T-helper 9 cell (primary cell): ENCODE measurements at regions not wholly inside any gene's neighbourhood (a gene's known extent, or its start where the extent isn't known, plus 50 kb on each side); places are given as distances from the start of the nearest gene placed in this dataset.

Source experiments
- DNase-seq: peaks from one replicate; pipeline ENCODE4 v3.0.0-alpha.2; 2020

GRCh38 chr2:19807866-19808265, 93.9 kb downstream of the TTC32 start:
- DNase-seq: no peak

DNA sequence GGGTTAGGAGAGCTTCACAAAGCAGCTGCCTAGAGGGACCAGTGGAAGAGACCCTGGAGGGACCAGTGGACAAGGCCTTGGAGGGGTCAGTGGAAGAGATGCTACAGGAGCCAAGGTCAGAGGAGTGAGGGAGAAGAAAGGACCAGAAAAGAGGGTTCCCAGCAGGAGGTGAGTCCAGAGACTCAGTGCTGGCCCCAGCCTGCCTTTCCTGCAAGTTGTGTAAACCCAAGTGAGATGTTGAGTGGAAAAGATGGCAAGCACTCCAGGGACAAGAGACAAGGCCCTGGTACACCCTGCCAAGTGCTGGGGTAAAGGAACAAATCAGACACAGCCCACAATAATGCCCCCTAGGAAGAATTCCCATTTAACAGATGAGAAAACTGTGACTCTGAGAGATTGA, 94.4 kb downstream of the TTC32 start:
- DNase-seq: no peak

- no peak for DNase-seq
These were observed 95.2 kb downstream of the TTC32 start for GRCh38 chr2:19806591-19806990.

DNA sequence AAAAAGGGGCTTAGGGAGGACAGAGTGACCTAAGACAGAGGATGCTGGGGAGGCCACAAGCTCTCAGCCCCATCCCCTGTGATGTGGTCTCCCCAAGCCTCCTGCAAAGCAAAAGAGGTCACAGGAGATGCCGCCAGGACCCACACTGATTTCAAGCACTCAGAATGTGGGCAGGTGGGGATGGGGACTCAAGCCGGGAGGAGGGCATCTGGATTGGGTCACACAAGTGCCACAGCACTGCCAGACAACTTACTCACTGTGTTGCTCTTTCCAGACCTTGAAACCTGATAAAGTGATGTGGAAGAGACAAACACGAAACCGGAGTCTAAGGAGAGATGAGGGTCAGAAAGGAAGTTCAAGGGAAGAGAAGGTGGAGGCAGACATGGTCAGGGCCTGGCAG, 95.7 kb downstream of the TTC32 start:
- no peak for DNase-seq

DNA sequence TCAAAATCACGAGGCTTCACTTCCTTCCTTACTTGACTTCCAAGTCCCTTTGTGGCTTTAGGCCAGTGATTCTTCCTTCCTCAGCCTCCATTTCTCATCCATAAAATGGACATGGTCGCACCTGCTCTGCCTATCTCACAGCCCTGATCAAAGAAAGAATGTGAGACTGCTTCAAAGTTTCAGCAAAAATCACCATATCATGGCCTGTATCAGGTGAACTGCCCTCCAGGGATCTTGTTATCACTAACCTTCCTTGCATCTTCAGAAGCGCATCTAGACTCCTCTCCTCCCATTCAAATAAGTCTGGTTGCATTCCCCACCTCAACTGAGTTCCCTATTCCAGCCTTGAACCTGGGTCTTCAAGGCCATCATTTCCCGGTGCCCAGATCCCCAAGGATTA, 96.5 kb downstream of the TTC32 start:
- DNase-seq: no peak

DNA sequence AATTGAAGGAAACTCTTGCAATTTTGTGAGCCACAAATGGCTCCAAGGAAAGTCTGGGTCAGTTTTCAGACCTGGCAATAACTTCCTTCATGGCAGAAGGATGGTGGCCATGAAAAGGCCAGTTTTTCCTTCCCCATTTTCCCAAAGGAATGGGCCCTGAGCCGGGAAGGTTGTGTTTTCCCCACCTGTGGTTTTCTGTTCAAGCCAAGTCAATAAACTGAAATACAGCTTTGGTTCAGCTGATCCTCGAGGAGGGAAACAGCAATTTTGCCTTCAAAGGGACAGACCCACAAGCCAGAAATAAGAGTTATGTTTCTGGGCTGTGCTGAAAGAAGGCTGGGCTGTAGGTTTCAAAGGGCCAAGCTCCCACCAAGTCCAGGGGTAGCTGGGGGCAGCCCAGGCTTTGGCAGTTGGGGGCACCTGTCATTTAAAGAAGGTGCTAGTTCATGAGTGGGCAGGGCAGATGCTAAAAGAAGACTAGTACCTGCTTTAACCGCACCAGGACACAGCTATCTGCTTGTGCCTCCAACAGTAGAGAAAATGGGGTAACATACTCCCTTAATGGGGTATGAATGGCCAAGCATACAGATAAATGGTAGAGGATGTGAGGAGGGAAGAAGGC, 97.0 kb downstream of the TTC32 start:
- DNase-seq: no peak

DNA sequence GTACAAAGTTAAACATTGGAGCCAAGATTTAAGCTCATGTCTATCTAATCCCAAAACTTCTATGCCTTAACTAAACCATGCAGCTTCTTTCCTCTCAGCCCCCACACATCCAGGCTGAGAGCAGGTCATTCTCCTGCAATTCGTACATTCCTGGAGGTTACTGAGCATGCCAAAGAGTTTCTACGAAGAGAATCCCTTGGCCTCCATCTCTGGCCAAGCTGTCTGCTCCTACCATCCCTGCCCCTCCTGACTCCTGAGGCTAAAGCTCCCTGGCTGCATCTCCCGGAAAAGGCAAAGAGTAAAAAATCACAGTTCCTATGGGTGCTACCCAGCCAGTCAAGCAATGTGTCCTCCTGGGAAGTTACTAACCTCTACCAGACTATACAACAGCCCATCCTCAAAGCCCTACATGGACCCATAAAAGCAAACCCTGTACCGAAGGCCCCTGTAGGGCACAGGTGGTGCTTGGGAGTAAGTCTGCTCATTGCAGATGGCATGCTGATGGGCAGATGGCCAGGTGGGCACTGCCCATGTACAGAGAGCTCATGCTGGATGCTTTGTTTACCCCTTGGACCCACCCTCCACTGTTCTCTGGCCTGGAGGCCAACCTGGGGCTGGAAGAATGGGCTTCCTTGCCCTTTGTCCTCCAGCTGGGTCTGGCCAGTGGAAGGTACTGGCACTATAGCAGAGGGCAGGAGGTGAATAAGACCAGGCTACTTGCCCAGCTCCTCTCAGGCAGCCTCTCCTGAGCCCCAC, 99.5 kb downstream of the TTC32 start:
- no peak for DNase-seq

GRCh38 chr2:19801367-19802080, 100.3 kb downstream of the TTC32 start:
- DNase-seq: no peak

DNA sequence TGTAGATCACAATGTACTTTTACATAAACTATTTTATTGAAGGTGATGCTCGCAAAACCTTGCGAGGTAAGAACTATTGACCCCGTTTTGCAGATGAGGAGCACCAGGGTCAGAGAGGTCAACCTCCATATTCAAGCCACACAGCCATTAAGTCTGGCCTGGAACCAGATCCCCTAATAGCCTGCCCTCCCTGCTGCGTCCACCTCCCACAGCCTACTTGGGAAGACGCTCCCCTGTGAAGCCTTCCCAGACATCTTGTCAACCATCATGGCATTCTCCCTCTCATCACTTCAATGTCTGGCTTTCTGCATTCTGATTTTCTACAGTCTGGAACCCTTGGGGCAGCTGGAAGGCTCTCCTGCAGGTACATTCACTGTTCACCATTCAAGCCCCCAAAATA, 101.0 kb downstream of the TTC32 start:
- DNase-seq: no peak

DNA sequence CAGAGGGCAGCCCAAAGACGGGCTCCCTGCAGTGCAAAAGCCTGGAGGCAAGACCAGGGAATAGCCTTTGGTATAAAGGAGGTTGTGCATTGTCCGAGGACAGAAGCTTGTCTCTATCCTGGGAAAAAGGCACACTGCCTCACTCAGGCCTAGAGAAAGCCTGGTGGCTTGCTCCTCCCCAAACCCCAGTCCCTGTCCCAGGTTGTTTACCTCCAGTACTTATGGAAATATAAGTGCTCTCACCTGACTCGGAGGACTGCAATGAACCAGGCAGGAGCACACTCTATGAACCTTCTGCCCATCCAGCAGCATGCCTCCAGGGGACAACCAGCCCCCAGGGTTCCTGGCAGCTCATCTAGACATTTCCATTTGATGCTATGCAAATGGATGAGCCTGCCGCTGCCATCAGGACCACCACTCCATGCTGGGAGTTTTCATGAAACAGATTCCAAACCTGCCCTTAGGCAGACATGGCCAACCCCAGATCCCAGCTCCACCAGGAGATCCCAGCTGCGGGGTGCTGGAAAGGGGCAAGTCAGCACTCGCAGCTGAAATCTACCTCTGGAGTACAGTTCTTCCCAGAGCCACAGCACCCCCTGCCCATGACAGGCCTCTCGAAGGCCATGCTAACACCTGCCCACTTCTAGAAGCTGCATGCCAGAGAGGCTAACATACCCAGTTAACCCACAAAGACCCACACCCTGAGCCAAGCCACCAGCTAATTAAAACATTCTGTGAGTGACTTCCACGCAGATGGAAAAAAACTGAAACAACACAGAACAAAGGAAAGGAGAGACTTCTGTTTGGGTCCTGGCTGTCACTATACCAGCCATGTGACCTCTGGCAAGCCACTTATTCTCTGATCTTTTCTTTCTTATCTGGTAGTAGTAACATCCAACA, 101.7 kb downstream of the TTC32 start:
- DNase-seq: no peak

GRCh38 chr2:19797871-19798270, 103.9 kb downstream of the TTC32 start:
- DNase-seq: no peak

DNA sequence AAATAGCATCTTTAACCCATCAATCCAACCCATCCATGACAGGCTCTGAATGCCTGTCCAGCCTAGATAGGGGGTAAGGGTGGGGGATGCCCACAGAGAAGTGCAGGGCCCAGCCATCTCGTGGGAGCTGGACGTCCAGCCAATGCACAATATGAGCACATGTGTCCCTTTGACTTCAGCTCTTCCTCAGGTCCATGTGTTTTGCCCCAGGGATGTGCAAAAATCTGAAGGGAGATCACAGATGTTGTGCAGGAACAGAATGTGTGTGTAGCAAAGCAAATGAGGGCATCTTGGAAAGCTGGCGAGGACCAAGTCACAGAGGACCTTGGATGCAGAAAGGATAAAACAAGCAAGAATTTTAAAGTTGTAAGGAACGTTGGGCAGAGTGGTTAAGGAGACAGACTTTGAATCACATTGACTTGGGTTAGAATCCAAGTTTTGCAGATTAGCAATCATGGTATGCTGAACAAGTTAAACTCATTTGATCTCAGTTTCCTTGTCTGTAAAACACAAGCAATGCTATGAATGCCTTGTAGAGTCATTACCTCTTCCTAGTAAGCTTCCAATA, 104.5 kb downstream of the TTC32 start:
- no peak for DNase-seq

GRCh38 chr2:19796035-19796695, 105.6 kb downstream of the TTC32 start:
- no peak for DNase-seq

DNA sequence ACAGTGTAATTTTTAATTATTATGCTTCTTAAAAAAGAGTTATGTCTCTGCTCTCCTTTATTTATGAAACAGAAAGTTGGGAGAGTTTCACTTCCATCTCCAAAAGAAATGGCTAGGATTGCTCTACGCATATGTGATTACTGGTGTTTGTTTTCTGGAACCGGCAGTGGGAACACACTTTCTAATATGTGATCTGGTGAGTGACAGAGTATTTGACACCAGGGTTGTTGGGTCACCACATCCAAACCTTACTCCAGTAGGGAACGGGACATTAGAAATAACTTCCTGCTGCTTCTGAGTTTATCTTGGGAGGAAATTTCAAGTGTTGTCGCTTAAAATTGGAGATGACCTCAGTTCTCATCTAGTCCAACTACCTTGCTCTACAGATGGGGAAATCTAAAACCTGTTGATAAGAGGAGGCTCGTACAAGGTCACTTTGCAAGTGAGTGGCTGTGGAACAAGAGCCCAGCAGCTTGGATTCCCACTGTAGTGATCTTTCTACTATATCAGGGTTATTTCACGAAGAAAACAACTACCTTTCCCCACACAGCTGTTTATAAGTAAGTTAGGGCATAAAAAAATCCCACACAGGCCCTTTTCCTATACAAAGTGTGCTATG, 108.5 kb downstream of the TTC32 start:
- no peak for DNase-seq

GRCh38 chr2:19790291-19790690, 111.5 kb downstream of the TTC32 start:
- no peak for DNase-seq

DNA sequence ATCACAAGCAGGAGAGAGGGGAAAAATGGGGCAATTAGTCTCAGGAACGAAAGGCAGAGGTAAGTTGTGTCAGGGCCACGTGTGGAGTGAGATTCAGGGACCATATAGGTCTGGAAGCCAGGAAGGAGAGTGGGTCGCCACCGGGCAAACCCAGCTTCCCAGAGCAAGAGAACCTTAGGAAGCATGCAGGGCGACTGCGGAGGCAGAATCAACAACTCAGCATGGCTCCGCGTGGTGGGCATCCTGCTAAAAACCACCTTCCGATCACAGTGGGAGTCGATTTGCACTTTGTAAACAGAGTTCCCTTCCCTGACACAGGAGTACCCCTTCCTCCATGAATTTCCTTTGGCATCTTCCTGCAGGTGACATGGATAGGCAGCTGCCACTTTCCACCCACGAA, 114.6 kb downstream of the TTC32 start:
- no peak for DNase-seq

- DNase-seq: no peak
These were observed 115.2 kb downstream of the TTC32 start for GRCh38 chr2:19786408-19787058.

- no peak for DNase-seq
These were observed 115.9 kb downstream of the TTC32 start for GRCh38 chr2:19785867-19786266.

GRCh38 chr2:19785447-19785846, 116.3 kb downstream of the TTC32 start:
- DNase-seq: no peak

- DNase-seq: no peak
These were observed 117.3 kb downstream of the TTC32 start for GRCh38 chr2:19784456-19784855.

DNA sequence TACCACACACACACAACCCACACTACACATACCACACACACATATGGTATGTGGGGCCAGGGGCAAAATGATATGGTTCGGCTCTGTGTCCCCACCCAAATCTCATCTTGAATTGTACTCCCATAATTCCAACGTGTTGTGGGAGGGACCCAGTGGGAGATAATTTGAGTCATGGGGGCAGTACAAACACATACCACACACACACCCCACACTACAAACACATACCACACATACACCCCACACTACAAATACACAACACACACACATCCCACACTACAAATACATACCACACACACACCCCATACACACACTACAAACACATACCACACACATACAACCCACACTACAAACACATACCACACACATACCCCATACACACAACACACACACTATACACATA, 117.8 kb downstream of the TTC32 start:
- DNase-seq: no peak
